OCI-LY7 (cell line): ENCODE measurements at regions not wholly inside any gene's neighbourhood (a gene's known extent, or its start where the extent isn't known, plus 50 kb on each side); places are given as distances from the start of the nearest gene placed in this dataset.

ENCODE experiments used
- BruUV-seq: library from RNA; stranded (reverse); fragments of 400-500 nt; replicated peaks from 2 replicates; lab custom pipeline; 2021; lab: Mats Ljungman, UMichigan
- CTCF ChIA-PET: fragments of 300-600 bp; sonication (Branson Sonifier 250); formaldehyde crosslinking; loops from one replicate; lab custom pipeline; 2022; ENCODE audit warnings: antibody characterized with exemption; ENCODE audit not compliant: unreplicated experiment; lab: Charles Lee
- POLR2A ChIA-PET: fragments of 300-600 bp; sonication (Branson Sonifier 250); formaldehyde crosslinking; loops from one replicate; lab custom pipeline; 2022; ENCODE audit warnings: antibody characterized with exemption; lab: Charles Lee
- DNase-seq: peaks from one replicate; pipeline ENCODE4 v3.0.0-alpha.2; 2015; ENCODE audit warnings: low spot score
- H2AFZ ChIP-seq: fragments of 200-600 bp; sonication (generic), shearing (Covaris generic); 2 replicates; pipeline ENCODE4 v1.6.1; 2014; ENCODE audit warnings: mild to moderate bottlenecking, antibody characterized with exemption, low read length, moderate library complexity
- H3K27ac ChIP-seq: fragments of 200-600 bp; sonication (generic); 2 replicates; pipeline ENCODE4 v1.5.1; 2014; ENCODE audit warnings: mixed run types, low read depth, mild to moderate bottlenecking, moderate library complexity, low read length, inconsistent platforms; ENCODE audit not compliant: poor library complexity, severe bottlenecking
- H3K36me3 ChIP-seq: fragments of 200-600 bp; sonication (generic); 2 replicates; pipeline ENCODE4 v1.6.1; 2014; ENCODE audit warnings: mild to moderate bottlenecking, antibody characterized with exemption, low read length, moderate library complexity, mixed read lengths; ENCODE audit not compliant: insufficient read depth
- H3K4me1 ChIP-seq: fragments of 200-600 bp; sonication (generic); 2 replicates; pipeline ENCODE4 v1.5.1; 2014; ENCODE audit warnings: mild to moderate bottlenecking, low read length; ENCODE audit not compliant: insufficient read depth, poor library complexity, severe bottlenecking
- H3K4me2 ChIP-seq: fragments of 200-600 bp; sonication (generic); 2 replicates; pipeline ENCODE4 v1.6.1; 2014; ENCODE audit warnings: mild to moderate bottlenecking, low read length
- H3K4me3 ChIP-seq: fragments of 200-600 bp; sonication (generic); 2 replicates; pipeline ENCODE4 v1.5.1; 2014; ENCODE audit warnings: mild to moderate bottlenecking, low read depth, low read length; ENCODE audit not compliant: poor library complexity, severe bottlenecking
- H3K79me2 ChIP-seq: fragments of 200-600 bp; sonication (generic); 2 replicates; pipeline ENCODE4 v1.6.1; 2016; ENCODE audit warnings: low read depth, mild to moderate bottlenecking, low read length, moderate library complexity, mixed read lengths; ENCODE audit not compliant: insufficient read depth
- H3K9me2 ChIP-seq: fragments of 200-600 bp; sonication (generic); 2 replicates; pipeline ENCODE4 v1.6.1; 2016; ENCODE audit warnings: mild to moderate bottlenecking, low read length, mixed read lengths; ENCODE audit not compliant: insufficient read depth
- H3K9me3 ChIP-seq: fragments of 200-600 bp; sonication (generic); 2 replicates; pipeline ENCODE4 v1.6.1; 2014; ENCODE audit warnings: mild to moderate bottlenecking, mixed run types, low read length, mixed read lengths
- H4K20me1 ChIP-seq: fragments of 200-600 bp; sonication (generic); 2 replicates; pipeline ENCODE4 v1.6.1; 2014; ENCODE audit warnings: mild to moderate bottlenecking, antibody characterized with exemption, low read length, moderate library complexity, mixed read lengths; ENCODE audit not compliant: insufficient read depth
- EZH2phosphoT487 ChIP-seq: fragments of 200-600 bp; sonication (generic); IDR thresholded peaks from 2 replicates; pipeline ENCODE4 v1.6.1; 2018; ENCODE audit warnings: low read depth, borderline replicate concordance, mild to moderate bottlenecking, mixed run types, antibody characterized with exemption, low read length, moderate library complexity, mixed read lengths
- intact Hi-C: fragments of 100-400 bp; cut with micrococcal nuclease; formaldehyde crosslinking; loops from one replicate; pipeline ENCODE4 v1.10.0; 2022; ENCODE audit not compliant: unreplicated experiment
- TF ChIP-seq, protein P1 (sequence below): fragments of 200-600 bp; sonication (generic); conservative IDR thresholded peaks from 2 replicates; pipeline ENCODE4 v1.5.1; 2014; ENCODE audit warnings: mild to moderate bottlenecking, antibody characterized with exemption, low read length, moderate library complexity, mixed read lengths

DNA sequence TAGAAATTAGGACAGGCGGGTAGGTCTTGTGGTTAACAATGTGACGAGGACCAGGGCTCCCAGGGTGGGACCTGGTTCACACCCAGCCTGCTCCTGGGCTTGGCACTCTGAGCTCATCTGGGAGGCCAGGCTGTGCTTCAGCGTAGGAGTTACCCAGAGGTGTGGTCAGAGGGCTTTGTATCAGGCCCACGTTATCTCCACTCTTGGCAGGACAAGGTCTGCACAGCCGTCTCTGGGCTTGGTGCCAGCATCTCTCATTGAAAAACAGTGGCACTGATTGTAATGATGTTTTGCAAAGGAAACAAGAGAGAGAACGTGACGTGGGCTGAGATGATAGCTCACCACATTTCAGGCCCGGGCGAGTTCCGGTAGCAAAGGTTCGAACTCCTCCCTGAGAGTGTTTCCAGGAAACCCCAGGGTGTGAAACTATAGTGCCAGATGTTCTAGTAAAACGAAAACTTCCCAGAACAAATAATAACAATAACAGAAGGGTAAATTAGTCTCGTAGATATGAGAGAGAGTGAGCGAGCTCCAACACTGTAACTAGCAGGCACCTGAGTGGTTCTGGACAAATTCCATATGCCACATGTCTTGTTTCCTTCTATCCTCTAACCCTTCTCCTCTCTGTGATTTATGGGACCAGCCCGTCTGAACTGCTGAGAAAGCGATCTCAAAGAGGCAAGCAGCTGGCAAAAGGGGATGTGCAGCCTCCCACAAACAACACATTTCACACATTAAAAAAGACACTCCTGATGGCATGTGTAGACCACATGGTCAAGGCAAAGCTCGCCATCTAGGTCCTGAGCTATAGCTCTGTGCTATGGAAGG is 227.3 kb downstream of the KTN1 start:
- POLR2A ChIA-PET: interaction anchor here (1.0 kb wide), 1 partner anchor 10 kb away, joined by 3 read pairs; no protein-coding TSS in a partner anchor
- no peak for DNase-seq
- no peaks in the 10 kb centered on the region for H3K9me3 ChIP-seq
- intact Hi-C loops: no loop called here
- H4K20me1 ChIP-seq: no peaks in the 10 kb centered on the region
- no peak overlapping the region for H3K4me2 ChIP-seq
- CTCF ChIA-PET: no interaction called here
- no peak overlapping the region for H3K4me3 ChIP-seq
- H2AFZ ChIP-seq: no peak overlapping the region
- TF ChIP-seq, protein P1, sequence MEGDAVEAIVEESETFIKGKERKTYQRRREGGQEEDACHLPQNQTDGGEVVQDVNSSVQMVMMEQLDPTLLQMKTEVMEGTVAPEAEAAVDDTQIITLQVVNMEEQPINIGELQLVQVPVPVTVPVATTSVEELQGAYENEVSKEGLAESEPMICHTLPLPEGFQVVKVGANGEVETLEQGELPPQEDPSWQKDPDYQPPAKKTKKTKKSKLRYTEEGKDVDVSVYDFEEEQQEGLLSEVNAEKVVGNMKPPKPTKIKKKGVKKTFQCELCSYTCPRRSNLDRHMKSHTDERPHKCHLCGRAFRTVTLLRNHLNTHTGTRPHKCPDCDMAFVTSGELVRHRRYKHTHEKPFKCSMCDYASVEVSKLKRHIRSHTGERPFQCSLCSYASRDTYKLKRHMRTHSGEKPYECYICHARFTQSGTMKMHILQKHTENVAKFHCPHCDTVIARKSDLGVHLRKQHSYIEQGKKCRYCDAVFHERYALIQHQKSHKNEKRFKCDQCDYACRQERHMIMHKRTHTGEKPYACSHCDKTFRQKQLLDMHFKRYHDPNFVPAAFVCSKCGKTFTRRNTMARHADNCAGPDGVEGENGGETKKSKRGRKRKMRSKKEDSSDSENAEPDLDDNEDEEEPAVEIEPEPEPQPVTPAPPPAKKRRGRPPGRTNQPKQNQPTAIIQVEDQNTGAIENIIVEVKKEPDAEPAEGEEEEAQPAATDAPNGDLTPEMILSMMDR: no peak
- TF ChIP-seq EZH2phosphoT487: no peak
- no peaks in the 10 kb centered on the region for H3K9me2 ChIP-seq
- no peak overlapping the region for H3K27ac ChIP-seq
- no TSS peak for BruUV-seq
- H3K79me2 ChIP-seq: no peaks in the 10 kb centered on the region
- no peaks in the 10 kb centered on the region for H3K36me3 ChIP-seq
- no peaks in the 10 kb centered on the region for H3K4me1 ChIP-seq

DNA sequence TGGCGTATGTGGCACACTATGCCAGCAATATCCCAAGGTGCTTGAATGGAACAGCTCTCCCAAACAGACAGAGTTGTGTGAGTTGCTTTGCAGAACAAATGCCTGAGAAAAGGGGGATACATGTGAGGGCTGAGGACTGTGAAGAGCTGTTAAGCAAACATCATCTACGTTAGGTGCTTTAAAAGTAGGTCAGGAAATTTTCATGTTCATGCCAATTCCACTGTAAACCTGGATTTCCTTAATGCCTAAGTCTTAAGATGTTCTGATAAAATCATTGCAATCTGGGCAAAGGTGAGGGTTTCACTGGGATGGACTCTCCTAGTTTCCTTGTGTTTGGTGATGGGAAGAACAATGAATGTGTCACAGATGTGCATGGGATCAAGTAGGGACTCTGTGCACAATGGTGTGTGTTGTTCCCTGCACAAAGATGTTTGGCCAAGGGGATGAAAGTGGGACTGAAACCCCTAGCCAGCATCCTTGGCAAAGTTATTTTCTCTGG is 227.9 kb downstream of the KTN1 start:
- ChIA-PET POLR2A (interaction anchor here (1.0 kb wide), 1 partner anchor 11 kb away, joined by 3 read pairs; no protein-coding TSS in a partner anchor), CTCF (no interaction called here)
- intact Hi-C loops: no loop called here
- Histone ChIP-seq H3K4me1 (no peaks in the 10 kb centered on the region), H4K20me1 (no peaks in the 10 kb centered on the region), H3K9me3 (no peaks in the 10 kb centered on the region), H2AFZ (no peak overlapping the region), H3K36me3 (no peaks in the 10 kb centered on the region), H3K79me2 (no peaks in the 10 kb centered on the region), H3K4me3 (no peak overlapping the region), H3K4me2 (no peak overlapping the region), H3K9me2 (no peaks in the 10 kb centered on the region), H3K27ac (no peak overlapping the region)
- TF ChIP-seq EZH2phosphoT487: no peak
- TF ChIP-seq, protein P1: no peak
- no peak for DNase-seq
- no TSS peak for BruUV-seq

DNA sequence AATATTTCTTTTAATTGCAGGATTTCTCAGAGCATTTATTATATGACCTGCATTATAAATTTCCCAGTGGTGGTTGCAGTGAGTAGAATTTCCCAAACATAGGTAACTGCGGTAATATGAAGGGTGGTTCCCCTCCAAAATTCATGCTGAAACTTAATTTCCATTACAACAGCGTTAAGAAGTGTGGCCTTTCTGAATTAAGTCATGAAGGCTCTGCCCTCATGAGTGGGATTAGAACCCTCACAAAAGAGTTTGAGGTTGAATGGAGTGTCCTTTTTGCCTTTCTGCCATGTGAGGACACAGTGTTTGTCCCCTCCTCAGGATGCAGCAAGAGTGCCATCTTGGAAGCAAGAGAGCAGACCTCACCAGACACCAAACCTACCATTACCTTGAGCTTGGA is 233.6 kb downstream of the KTN1 start:
- no peaks in the 10 kb centered on the region for H3K79me2 ChIP-seq
- intact Hi-C loops: no loop called here
- no peak overlapping the region for H3K4me3 ChIP-seq
- no TSS peak for BruUV-seq
- TF ChIP-seq EZH2phosphoT487: no peak
- TF ChIP-seq, protein P1: no peak
- no peaks in the 10 kb centered on the region for H3K4me1 ChIP-seq
- no peak for DNase-seq
- no peaks in the 10 kb centered on the region for H3K9me2 ChIP-seq
- POLR2A ChIA-PET: no interaction called here
- no peak overlapping the region for H3K27ac ChIP-seq
- H3K9me3 ChIP-seq: no peaks in the 10 kb centered on the region
- H4K20me1 ChIP-seq: no peaks in the 10 kb centered on the region
- H2AFZ ChIP-seq: no peak overlapping the region
- CTCF ChIA-PET: no interaction called here
- no peaks in the 10 kb centered on the region for H3K36me3 ChIP-seq
- H3K4me2 ChIP-seq: no peak overlapping the region
